ENCODE measurements at regions not wholly inside any gene's neighbourhood (a gene's known extent, or its start where the extent isn't known, plus 50 kb on each side); places are given as distances from the start of the nearest gene placed in this dataset.

GRCh38 chr1:82848043-82848442 is 1047.3 kb downstream of the ADGRL2 start:
- Histone ChIP-seq H3K4me2 (ENCODE audit: low read length) (no peak overlapping the region), H3K9me3 (ENCODE audit: control insufficient read depth, insufficient read depth, low read length) (no peaks in the 10 kb centered on the region), H3K4me3 (ENCODE audit: low read length) (no peak overlapping the region), H3K4me1 (ENCODE audit: control insufficient read depth, low read length) (no peaks in the 10 kb centered on the region), H3K27me3 (ENCODE audit: control insufficient read depth, low read length) (no peaks in the 10 kb centered on the region), H3K36me3 (ENCODE audit: control insufficient read depth, low read length) (no peaks in the 10 kb centered on the region), H3K9me2 (replicated peaks; ENCODE audit: control insufficient read depth, low read length) (no peaks in the 10 kb centered on the region), H3K27ac (ENCODE audit: low read depth, low read length) (no peak overlapping the region), H3K79me2 (ENCODE audit: control insufficient read depth, low read length) (no peaks in the 10 kb centered on the region), H4K20me1 (ENCODE audit: control insufficient read depth, insufficient read depth, low read depth, low read length) (no peaks in the 10 kb centered on the region), H3F3A (ENCODE audit: control insufficient read depth, insufficient read depth) (no peaks in the 10 kb centered on the region)
- TF ChIP-seq EZH2phosphoT487 (IDR thresholded peaks at IDR 0.05; ENCODE audit: borderline replicate concordance, low read length), result no peak
- TF ChIP-seq CTCF (IDR thresholded peaks at IDR 0.05; ENCODE audit: low read depth, low read length, poor library complexity, severe bottlenecking), result no peak

GRCh38 chr1:82845866-82846265 is 1045.1 kb downstream of the ADGRL2 start:
- Histone ChIP-seq H4K20me1 (ENCODE audit: control insufficient read depth, insufficient read depth, low read depth, low read length) (no peaks in the 10 kb centered on the region), H3K27ac (ENCODE audit: low read depth, low read length) (no peak overlapping the region), H3K4me3 (ENCODE audit: low read length) (no peak overlapping the region), H3K27me3 (ENCODE audit: control insufficient read depth, low read length) (no peaks in the 10 kb centered on the region), H3F3A (ENCODE audit: control insufficient read depth, insufficient read depth) (no peaks in the 10 kb centered on the region), H3K9me3 (ENCODE audit: control insufficient read depth, insufficient read depth, low read length) (no peaks in the 10 kb centered on the region), H3K4me2 (ENCODE audit: low read length) (no peak overlapping the region), H3K36me3 (ENCODE audit: control insufficient read depth, low read length) (no peaks in the 10 kb centered on the region), H3K4me1 (ENCODE audit: control insufficient read depth, low read length) (no peaks in the 10 kb centered on the region), H3K9me2 (replicated peaks; ENCODE audit: control insufficient read depth, low read length) (no peaks in the 10 kb centered on the region), H3K79me2 (ENCODE audit: control insufficient read depth, low read length) (no peaks in the 10 kb centered on the region)
- no peak for TF ChIP-seq CTCF (IDR thresholded peaks at IDR 0.05; ENCODE audit: low read depth, low read length, poor library complexity, severe bottlenecking)
- no peak for TF ChIP-seq EZH2phosphoT487 (IDR thresholded peaks at IDR 0.05; ENCODE audit: borderline replicate concordance, low read length)

GRCh38 chr1:82844911-82845827 is 1044.4 kb downstream of the ADGRL2 start:
- Histone ChIP-seq H3K27ac (ENCODE audit: low read depth, low read length) (no peak overlapping the region), H3K4me1 (ENCODE audit: control insufficient read depth, low read length) (no peaks in the 10 kb centered on the region), H3K27me3 (ENCODE audit: control insufficient read depth, low read length) (no peaks in the 10 kb centered on the region), H3K9me2 (replicated peaks; ENCODE audit: control insufficient read depth, low read length) (no peaks in the 10 kb centered on the region), H3K4me3 (ENCODE audit: low read length) (no peak overlapping the region), H4K20me1 (ENCODE audit: control insufficient read depth, insufficient read depth, low read depth, low read length) (no peaks in the 10 kb centered on the region), H3K4me2 (ENCODE audit: low read length) (no peak overlapping the region), H3K36me3 (ENCODE audit: control insufficient read depth, low read length) (no peaks in the 10 kb centered on the region), H3K9me3 (ENCODE audit: control insufficient read depth, insufficient read depth, low read length) (no peaks in the 10 kb centered on the region), H3F3A (ENCODE audit: control insufficient read depth, insufficient read depth) (no peaks in the 10 kb centered on the region), H3K79me2 (ENCODE audit: control insufficient read depth, low read length) (no peaks in the 10 kb centered on the region)
- TF ChIP-seq CTCF (IDR thresholded peaks at IDR 0.05; ENCODE audit: low read depth, low read length, poor library complexity, severe bottlenecking) (no peak), EZH2phosphoT487 (IDR thresholded peaks at IDR 0.05; ENCODE audit: borderline replicate concordance, low read length) (no peak)
